DOHH2 (cell line): ENCODE measurements at regions not wholly inside any gene's neighbourhood (a gene's known extent, or its start where the extent isn't known, plus 50 kb on each side); places are given as distances from the start of the nearest gene placed in this dataset.

Experiments used
- H3F3A ChIP-seq: fragments of 200-600 bp; sonication (generic), shearing (Covaris generic); 2 replicates; pipeline ENCODE4 v1.6.0; 2016; ENCODE audit warnings: antibody characterized with exemption, mild to moderate bottlenecking; ENCODE audit not compliant: control insufficient read depth, insufficient read depth
- H3K27ac ChIP-seq: fragments of 200-600 bp; sonication (generic); 2 replicates; pipeline ENCODE4 v1.5.1; 2014; ENCODE audit warnings: low read depth, mild to moderate bottlenecking, low read length, moderate library complexity
- H3K27me3 ChIP-seq: fragments of 200-600 bp; sonication (generic); 2 replicates; pipeline ENCODE4 v1.6.1; 2014; ENCODE audit warnings: mild to moderate bottlenecking, low read length, mixed read lengths; ENCODE audit not compliant: control insufficient read depth
- H3K36me3 ChIP-seq: fragments of 200-600 bp; sonication (generic); 2 replicates; pipeline ENCODE4 v1.6.1; 2014; ENCODE audit warnings: mild to moderate bottlenecking, low read length, moderate library complexity, mixed read lengths; ENCODE audit not compliant: control insufficient read depth
- H3K4me1 ChIP-seq: fragments of 200-600 bp; sonication (generic); 2 replicates; pipeline ENCODE4 v1.6.1; 2014; ENCODE audit warnings: mild to moderate bottlenecking, low read length, mixed read lengths; ENCODE audit not compliant: control insufficient read depth
- H3K4me2 ChIP-seq: fragments of 200-600 bp; sonication (generic); 2 replicates; pipeline ENCODE4 v1.6.0; 2014; ENCODE audit warnings: mild to moderate bottlenecking, low read length, moderate library complexity
- H3K4me3 ChIP-seq: fragments of 200-600 bp; sonication (generic); 2 replicates; pipeline ENCODE4 v1.5.1; 2014; ENCODE audit warnings: mild to moderate bottlenecking, low read length, mixed read lengths
- H3K79me2 ChIP-seq: fragments of 200-600 bp; sonication (generic); 2 replicates; pipeline ENCODE4 v1.6.1; 2014; ENCODE audit warnings: mild to moderate bottlenecking, low read length, mixed read lengths; ENCODE audit not compliant: control insufficient read depth
- H3K9me2 ChIP-seq: fragments of 200-600 bp; sonication (generic); replicated peaks from 2 replicates; pipeline ENCODE4 v1.6.1; 2014; ENCODE audit warnings: mild to moderate bottlenecking, low read length, mixed read lengths; ENCODE audit not compliant: control insufficient read depth
- H3K9me3 ChIP-seq: fragments of 200-600 bp; sonication (generic); 2 replicates; pipeline ENCODE4 v1.6.1; 2014; ENCODE audit warnings: antibody characterized with exemption, low read length, mixed read lengths; ENCODE audit not compliant: control insufficient read depth, insufficient read depth
- H4K20me1 ChIP-seq: fragments of 200-600 bp; sonication (generic); 2 replicates; pipeline ENCODE4 v1.6.0; 2014; ENCODE audit warnings: low read depth, mild to moderate bottlenecking, antibody characterized with exemption, low read length, moderate library complexity; ENCODE audit not compliant: control insufficient read depth, insufficient read depth
- EZH2phosphoT487 ChIP-seq: fragments of 200-600 bp; sonication (generic); IDR thresholded peaks from 2 replicates; pipeline ENCODE4 v1.6.1; 2017; ENCODE audit warnings: borderline replicate concordance, mild to moderate bottlenecking, antibody characterized with exemption, low read length, moderate library complexity, mixed read lengths
- TF ChIP-seq, protein P1 (sequence below): fragments of 200-600 bp; sonication (generic); IDR thresholded peaks from one replicate; pipeline ENCODE4 v1.5.1; 2014; ENCODE audit warnings: antibody characterized with exemption, mild to moderate bottlenecking, low read depth, low read length; ENCODE audit not compliant: poor library complexity, severe bottlenecking

DNA sequence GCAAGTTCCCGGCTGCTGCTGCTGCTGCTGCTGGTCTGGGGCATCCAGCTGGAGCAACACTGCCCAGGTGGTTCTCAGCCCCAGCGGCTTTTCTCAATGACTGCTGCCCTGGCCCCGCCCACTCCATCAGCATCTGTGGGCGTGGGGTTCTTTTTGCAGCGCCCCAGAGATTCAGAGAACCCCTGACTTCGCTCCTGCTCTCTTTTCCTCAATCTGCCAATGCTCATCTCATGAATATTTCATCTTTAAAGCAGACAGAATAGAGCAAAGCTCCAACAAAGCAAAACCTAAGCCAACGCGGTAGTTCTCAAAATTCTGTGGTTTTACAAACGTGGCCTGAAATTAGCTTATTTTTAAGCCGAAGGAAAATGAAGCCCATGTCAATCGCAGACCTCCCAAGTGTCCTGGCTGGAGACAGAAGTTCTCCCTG is 363.6 kb downstream of the CTTN start:
- Histone ChIP-seq H3K4me3 (no peak overlapping the region), H3K4me1 (no peaks in the 10 kb centered on the region), H3K27ac (no peak overlapping the region), H4K20me1 (no peaks in the 10 kb centered on the region), H3K27me3 (no peaks in the 10 kb centered on the region), H3K9me3 (no peaks in the 10 kb centered on the region), H3K9me2 (no peaks in the 10 kb centered on the region), H3K79me2 (no peaks in the 10 kb centered on the region), H3K36me3 (no peaks in the 10 kb centered on the region), H3F3A (no peaks in the 10 kb centered on the region), H3K4me2 (no peak overlapping the region)
- TF ChIP-seq, protein P1, sequence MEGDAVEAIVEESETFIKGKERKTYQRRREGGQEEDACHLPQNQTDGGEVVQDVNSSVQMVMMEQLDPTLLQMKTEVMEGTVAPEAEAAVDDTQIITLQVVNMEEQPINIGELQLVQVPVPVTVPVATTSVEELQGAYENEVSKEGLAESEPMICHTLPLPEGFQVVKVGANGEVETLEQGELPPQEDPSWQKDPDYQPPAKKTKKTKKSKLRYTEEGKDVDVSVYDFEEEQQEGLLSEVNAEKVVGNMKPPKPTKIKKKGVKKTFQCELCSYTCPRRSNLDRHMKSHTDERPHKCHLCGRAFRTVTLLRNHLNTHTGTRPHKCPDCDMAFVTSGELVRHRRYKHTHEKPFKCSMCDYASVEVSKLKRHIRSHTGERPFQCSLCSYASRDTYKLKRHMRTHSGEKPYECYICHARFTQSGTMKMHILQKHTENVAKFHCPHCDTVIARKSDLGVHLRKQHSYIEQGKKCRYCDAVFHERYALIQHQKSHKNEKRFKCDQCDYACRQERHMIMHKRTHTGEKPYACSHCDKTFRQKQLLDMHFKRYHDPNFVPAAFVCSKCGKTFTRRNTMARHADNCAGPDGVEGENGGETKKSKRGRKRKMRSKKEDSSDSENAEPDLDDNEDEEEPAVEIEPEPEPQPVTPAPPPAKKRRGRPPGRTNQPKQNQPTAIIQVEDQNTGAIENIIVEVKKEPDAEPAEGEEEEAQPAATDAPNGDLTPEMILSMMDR, result no peak
- no peak for TF ChIP-seq EZH2phosphoT487

DNA sequence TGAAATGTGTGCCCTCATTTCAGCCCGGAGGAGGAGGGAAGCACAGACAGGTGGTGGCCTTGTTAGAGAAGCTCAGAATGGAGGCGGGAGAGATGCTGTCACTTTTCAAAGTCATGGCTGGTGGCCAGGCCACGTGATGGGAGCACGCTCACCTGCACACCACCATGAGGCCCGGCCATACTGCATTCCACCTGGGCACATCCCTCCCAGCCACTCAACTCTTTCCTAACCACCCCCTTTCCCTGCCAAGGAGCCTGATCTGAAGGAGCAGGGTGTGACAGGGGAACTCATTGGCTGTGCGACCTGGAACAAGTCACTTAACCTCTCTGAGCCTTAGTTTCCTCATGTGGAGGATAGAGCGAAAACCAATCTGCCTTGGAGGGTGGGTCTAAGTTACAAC is 364.5 kb downstream of the CTTN start:
- no peaks in the 10 kb centered on the region for H3K27me3 ChIP-seq
- no peak overlapping the region for H3K27ac ChIP-seq
- H3K4me2 ChIP-seq, result no peak overlapping the region
- no peaks in the 10 kb centered on the region for H3K79me2 ChIP-seq
- H3F3A ChIP-seq, result no peaks in the 10 kb centered on the region
- no peaks in the 10 kb centered on the region for H4K20me1 ChIP-seq
- H3K9me2 ChIP-seq, result no peaks in the 10 kb centered on the region
- H3K4me3 ChIP-seq, result no peak overlapping the region
- no peaks in the 10 kb centered on the region for H3K4me1 ChIP-seq
- no peaks in the 10 kb centered on the region for H3K9me3 ChIP-seq
- no peaks in the 10 kb centered on the region for H3K36me3 ChIP-seq
- no peak for TF ChIP-seq EZH2phosphoT487
- TF ChIP-seq, protein P1, result no peak

DNA sequence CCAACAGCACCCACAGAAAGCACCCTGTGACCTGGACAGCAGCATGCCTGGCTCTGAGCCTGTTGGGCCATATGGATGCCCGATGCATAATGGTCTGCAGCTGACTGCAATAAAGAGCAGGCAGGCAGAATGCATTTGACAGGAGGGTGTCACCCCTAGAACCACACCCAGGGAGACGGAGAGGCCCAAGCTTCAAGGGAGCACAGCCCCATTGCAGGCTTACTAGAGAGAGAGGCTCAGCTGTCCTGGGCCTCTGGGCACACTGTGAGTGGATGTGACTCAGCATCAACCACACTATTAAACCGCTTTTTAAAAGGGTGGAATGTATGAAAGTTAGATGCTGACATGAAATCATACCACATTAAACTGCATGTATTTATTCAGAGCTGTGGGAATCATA is 365.3 kb downstream of the CTTN start:
- H3K4me2 ChIP-seq, result no peak overlapping the region
- no peak overlapping the region for H3K27ac ChIP-seq
- no peaks in the 10 kb centered on the region for H3F3A ChIP-seq
- no peak for TF ChIP-seq EZH2phosphoT487
- TF ChIP-seq, protein P1, result no peak
- no peak overlapping the region for H3K4me3 ChIP-seq
- H3K4me1 ChIP-seq, result no peaks in the 10 kb centered on the region
- H3K9me3 ChIP-seq, result no peaks in the 10 kb centered on the region
- no peaks in the 10 kb centered on the region for H4K20me1 ChIP-seq
- H3K27me3 ChIP-seq, result no peaks in the 10 kb centered on the region
- H3K79me2 ChIP-seq, result no peaks in the 10 kb centered on the region
- no peaks in the 10 kb centered on the region for H3K36me3 ChIP-seq
- H3K9me2 ChIP-seq, result no peaks in the 10 kb centered on the region

GRCh38 chr11:70764356-70764905 is 366.1 kb downstream of the CTTN start:
- H3K27me3 ChIP-seq, result no peaks in the 10 kb centered on the region
- TF ChIP-seq, protein P1, result no peak
- TF ChIP-seq EZH2phosphoT487, result no peak
- no peaks in the 10 kb centered on the region for H3F3A ChIP-seq
- H3K9me3 ChIP-seq, result no peaks in the 10 kb centered on the region
- no peaks in the 10 kb centered on the region for H3K79me2 ChIP-seq
- no peak overlapping the region for H3K4me3 ChIP-seq
- H4K20me1 ChIP-seq, result no peaks in the 10 kb centered on the region
- H3K36me3 ChIP-seq, result no peaks in the 10 kb centered on the region
- no peaks in the 10 kb centered on the region for H3K9me2 ChIP-seq
- H3K27ac ChIP-seq, result no peak overlapping the region
- no peak overlapping the region for H3K4me2 ChIP-seq
- no peaks in the 10 kb centered on the region for H3K4me1 ChIP-seq
